Thymus (tissue), 11 donors: ENCODE measurements at regions not wholly inside any gene's neighbourhood (a gene's known extent, or its start where the extent isn't known, plus 50 kb on each side); places are given as distances from the start of the nearest gene placed in this dataset.
A peak's percentile ranks its signal among the peaks of the same experiment; 100 is the strongest.

Source experiments
- DNase-seq, 9 donors: peaks; one replicate each; pipeline ENCODE4 v3.0.0-alpha.2; 2013; ENCODE audit warnings: low spot score in 9 of 9, low read depth in 6 of 9, missing footprints in 1 of 9
- H3K27ac ChIP-seq, 2 donors: one replicate each; pipeline ENCODE4 v1.5.1; 2013; ENCODE audit warnings: control low read depth in 1 of 2, low read depth in 1 of 2, low read length in 1 of 2, mild to moderate bottlenecking in 1 of 2, moderate library complexity in 1 of 2
- H3K27me3 ChIP-seq, 2 donors: one replicate each; pipeline ENCODE4 v1.5.1; 2013; ENCODE audit warnings: low read length in 1 of 2; ENCODE audit not compliant: control insufficient read depth in 2 of 2, insufficient read depth in 1 of 2
- H3K36me3 ChIP-seq, 2 donors: one replicate each; pipeline ENCODE4 v1.5.1; 2013; ENCODE audit warnings: low read length in 1 of 2, mild to moderate bottlenecking in 1 of 2, moderate library complexity in 1 of 2; ENCODE audit not compliant: control insufficient read depth in 2 of 2, insufficient read depth in 2 of 2
- H3K4me1 ChIP-seq, 2 donors: one replicate each; pipeline ENCODE4 v1.5.1; 2013; ENCODE audit warnings: low read length in 2 of 2; ENCODE audit not compliant: control insufficient read depth in 2 of 2, insufficient read depth in 2 of 2
- H3K4me3 ChIP-seq, 2 donors: one replicate each; pipeline ENCODE4 v1.5.1; 2013; ENCODE audit warnings: low read length in 2 of 2, control low read depth in 1 of 2, mild to moderate bottlenecking in 1 of 2
- H3K9me3 ChIP-seq, 2 donors: one replicate each; pipeline ENCODE4 v1.5.1; 2013; ENCODE audit warnings: low read length in 1 of 2, mild to moderate bottlenecking in 1 of 2; ENCODE audit not compliant: control insufficient read depth in 2 of 2, insufficient read depth in 1 of 2
- WGBS: extraction: QIAGEN DNeasy Blood & Tissue Kit; methylation state at CpG from one replicate; pipeline ENCODE4 v1.1.7; 2013; 5-methylcytosine and 5-hydroxymethylcytosine counted together
- donor health status: healthy.

DNA sequence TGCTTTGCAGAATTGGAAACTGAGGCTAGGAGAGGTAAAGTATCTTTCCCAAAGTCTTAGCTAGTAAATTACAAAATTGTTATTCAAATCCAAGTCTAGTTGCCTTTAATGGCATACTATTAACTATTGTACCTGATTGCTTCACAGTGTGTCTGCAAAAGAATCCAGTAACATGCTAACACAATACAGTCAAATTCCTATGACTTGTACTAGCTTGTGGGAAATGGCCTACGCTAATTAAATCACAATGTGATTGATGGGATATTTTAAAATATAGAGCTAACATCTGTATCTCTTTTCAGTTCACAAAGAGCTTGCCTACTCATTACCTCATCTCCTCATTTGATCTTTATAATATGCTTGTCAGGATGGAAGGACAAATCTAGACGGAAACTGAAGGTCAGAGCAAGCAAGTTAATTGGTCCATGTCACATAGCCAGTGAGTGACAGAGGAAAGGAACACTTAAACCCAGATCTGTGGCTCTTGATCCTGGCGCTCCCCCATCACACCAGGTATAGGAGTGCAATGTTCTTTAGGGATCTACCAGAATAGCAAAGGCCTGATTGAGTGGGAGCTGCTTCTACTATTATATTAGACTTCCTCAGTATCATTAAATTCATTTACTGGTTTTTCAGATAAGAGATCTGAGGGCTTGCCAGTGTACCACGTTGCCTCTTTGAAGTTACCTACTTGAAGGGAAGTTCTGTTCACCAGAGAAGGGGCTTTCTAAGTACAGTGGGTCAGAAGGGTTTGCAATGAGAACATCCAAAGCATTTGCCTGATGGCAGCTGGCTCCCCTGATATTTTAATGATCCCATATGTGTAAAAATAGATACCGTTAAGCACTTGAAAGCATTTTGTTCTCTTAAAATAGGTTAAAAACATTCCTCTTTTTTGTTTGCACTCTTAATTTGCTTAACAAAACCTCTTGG is 213.6 kb upstream of the SESN3 start:
- Histone ChIP-seq H3K27me3 (no peaks in the 10 kb centered on the region), H3K4me1 (peaks cover 0 to 5% of the 10 kb centered on the region in 2 donors), H3K4me3 (no peak overlapping the region), H3K9me3 (no peaks in the 10 kb centered on the region), H3K36me3 (no peaks in the 10 kb centered on the region), H3K27ac (no peak overlapping the region)
- peak in 1 of 9 donors; percentile 22 for DNase-seq
- 61% methylated on average over 5 of the region's 5 CpGs for WGBS

DNA sequence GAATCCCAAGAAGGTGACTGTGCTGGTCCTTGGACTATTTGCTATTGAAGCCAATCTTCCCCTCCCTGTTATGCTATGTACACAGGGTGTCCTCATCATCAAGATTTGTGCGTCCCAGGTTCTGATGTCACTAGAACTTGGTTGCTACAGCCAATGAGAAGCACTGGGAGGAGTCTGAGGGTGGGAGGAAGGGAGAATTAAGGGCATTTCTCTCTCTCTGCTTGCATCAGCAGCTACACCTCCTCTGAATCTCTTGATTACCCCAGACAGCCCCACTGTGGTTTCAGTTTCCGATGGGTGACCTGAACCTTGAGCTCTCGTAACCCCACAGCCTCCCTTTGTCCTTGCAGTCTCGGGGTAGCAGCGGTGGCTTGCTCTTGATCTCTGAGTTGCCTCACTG is 212.4 kb upstream of the SESN3 start:
- no peak for DNase-seq
- no peak overlapping the region for H3K4me3 ChIP-seq
- H3K27me3 ChIP-seq, result no peaks in the 10 kb centered on the region
- no peaks in the 10 kb centered on the region for H3K9me3 ChIP-seq
- no peak overlapping the region for H3K27ac ChIP-seq
- peaks cover 0 to 5% of the 10 kb centered on the region in 2 donors for H3K4me1 ChIP-seq
- H3K36me3 ChIP-seq, result no peaks in the 10 kb centered on the region
- 92% methylated on average over 5 of the region's 5 CpGs for WGBS

DNA sequence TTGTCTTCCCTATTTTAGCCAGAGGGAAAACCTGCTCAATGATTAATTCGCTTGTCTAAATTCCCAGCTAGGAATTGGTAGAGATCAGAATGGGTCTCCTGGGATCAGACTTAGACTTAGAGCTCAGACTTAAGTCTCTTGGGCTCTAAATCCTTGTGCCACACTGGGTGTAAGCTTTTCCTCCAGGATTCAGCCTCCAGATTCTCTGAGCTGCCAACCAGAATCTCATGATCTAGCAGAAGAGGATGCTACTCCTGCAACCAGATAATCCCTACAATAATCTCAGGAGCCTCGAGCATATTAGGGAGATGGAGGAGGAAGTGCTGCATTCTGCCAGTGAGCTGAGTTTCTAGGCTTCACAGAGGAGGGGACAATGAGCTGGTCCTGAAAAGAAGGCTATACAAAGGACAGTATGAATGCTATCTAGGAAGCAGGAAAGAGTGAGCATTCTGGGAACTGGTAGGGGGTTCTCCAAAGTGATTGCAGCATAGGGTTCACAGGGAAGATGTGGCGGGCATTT is 211.6 kb upstream of the SESN3 start:
- H3K36me3 ChIP-seq, result no peaks in the 10 kb centered on the region
- 95% methylated on average over 3 of the region's 3 CpGs for WGBS
- DNase-seq, result no peak

DNA sequence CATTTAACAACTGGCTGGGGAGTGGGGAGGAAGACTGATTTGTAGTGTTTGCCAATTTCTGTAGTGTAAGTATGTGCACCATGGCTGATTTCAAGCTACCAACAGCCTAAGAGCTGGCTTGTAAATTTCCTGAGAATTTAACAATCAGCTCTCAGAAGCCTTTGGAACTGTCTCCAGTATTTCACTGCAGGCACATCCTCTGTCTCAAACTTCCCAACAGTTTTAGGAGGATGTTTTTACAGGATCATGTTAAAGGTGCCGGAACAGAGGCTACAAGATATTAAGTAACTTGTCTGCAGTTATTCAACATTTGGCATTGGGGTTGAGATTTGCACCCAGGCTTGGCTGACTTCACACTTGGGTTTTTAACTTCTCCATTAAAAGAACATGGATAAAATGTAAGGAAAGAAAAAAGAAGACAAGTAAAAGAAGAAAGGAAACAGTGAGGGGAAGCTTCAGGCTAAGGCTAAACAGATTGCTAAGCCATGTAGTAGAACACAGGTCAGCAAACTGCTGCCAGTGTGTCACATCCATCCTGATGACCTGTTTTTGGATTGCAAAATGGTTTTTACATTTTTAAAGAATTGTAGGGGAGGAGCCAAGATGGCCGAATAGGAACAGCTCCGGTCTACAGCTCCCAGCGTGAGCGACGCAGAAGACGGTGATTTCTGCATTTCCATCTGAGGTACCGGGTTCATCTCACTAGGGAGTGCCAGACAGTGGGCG is 204.8 kb upstream of the SESN3 start:
- Histone ChIP-seq H3K4me3 (no peak overlapping the region), H3K4me1 (no peaks in the 10 kb centered on the region), H3K27ac (no peak overlapping the region), H3K27me3 (no peaks in the 10 kb centered on the region), H3K36me3 (no peaks in the 10 kb centered on the region), H3K9me3 (no peaks in the 10 kb centered on the region)
- 98% methylated on average over 7 of the region's 9 CpGs for WGBS
- DNase-seq, result no peak

More for the DNA sequence above, 211.6 kb upstream of the SESN3 start:
- Histone ChIP-seq H3K27ac (no peak overlapping the region), H3K4me3 (no peak overlapping the region), H3K27me3 (no peaks in the 10 kb centered on the region), H3K9me3 (no peaks in the 10 kb centered on the region), H3K4me1 (peaks cover 0 to 5% of the 10 kb centered on the region in 2 donors)

DNA sequence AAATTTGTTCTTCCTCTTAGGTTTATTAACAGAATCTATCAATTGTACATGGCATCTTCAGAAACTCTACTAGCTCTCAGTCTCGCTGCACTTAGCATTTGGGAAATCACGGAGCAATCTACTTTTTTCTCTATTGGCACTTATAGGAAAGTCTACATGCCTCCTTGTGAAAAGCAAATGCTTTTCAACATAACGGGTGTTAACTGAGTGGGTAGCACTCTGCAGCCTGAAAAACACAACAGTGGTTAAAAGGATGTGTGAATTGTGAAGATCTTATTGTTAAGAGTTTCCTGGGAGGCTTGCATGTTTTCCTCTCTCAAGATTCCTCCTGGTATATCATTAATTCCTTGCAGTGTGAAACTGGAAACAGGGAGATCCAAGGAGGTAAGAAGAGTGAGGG is 204.2 kb upstream of the SESN3 start:
- Histone ChIP-seq H3K4me3 (no peak overlapping the region), H3K4me1 (no peaks in the 10 kb centered on the region), H3K36me3 (no peaks in the 10 kb centered on the region), H3K27me3 (no peaks in the 10 kb centered on the region), H3K27ac (no peak overlapping the region), H3K9me3 (no peaks in the 10 kb centered on the region)
- no peak for DNase-seq
- 93% methylated on average over 3 of the region's 3 CpGs for WGBS

DNA sequence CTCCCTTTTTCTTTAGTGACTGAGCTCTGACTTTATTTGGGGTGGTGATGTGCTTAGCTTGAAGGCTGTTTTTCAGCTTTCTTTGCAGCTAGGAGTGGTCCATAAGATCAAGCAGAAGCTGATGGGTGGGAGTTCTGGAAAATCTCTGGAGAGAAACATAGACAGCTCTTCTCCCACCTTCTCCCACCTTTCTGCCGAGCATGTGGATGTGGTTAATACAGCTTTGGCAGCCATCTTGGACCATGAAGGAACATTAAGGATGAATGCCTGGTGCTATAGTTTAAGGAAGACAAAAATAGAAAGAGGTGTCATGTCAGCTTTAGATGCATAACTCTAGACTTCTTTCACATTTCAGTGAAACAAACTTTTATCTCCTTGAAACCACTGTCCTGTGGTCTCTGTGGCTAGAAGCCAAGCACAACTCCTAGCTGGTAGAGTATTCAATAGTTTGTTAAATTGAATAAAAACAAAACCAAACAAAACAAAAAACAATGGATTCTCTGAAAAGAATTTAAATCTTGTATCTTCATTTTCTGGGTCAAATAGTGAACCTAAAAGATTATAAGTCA is 203.6 kb upstream of the SESN3 start:
- Histone ChIP-seq H3K27ac (no peak overlapping the region), H3K4me3 (no peak overlapping the region), H3K9me3 (no peaks in the 10 kb centered on the region), H3K4me1 (no peaks in the 10 kb centered on the region), H3K27me3 (no peaks in the 10 kb centered on the region), H3K36me3 (no peaks in the 10 kb centered on the region)
- 18% methylated on average over 1 of the region's 1 CpG for WGBS
- DNase-seq, result peak in 1 of 9 donors; percentile 28

DNA sequence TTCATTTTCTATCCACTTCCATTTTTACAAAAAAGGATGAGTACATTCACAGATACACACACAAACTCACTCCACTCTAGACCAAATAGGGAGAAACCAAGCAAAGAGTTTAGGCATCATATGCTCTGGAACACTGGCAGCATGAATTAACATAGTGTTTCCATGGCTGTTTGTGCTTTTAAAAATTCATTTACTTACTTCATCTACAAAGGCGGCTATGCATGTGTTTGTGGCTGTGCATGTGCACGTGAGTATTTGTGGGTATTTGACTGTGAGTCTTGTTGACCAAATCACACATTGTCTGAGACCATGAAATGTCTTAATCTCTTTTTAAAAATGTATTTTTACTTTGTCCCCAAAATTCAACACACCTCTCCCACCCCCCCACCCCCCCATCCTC is 203.0 kb upstream of the SESN3 start:
- no peaks in the 10 kb centered on the region for H3K4me1 ChIP-seq
- DNase-seq, result no peak
- WGBS, result 95% methylated on average over 2 of the region's 2 CpGs
- H3K4me3 ChIP-seq, result no peak overlapping the region
- no peaks in the 10 kb centered on the region for H3K27me3 ChIP-seq
- no peaks in the 10 kb centered on the region for H3K9me3 ChIP-seq
- H3K27ac ChIP-seq, result no peak overlapping the region
- H3K36me3 ChIP-seq, result no peaks in the 10 kb centered on the region

DNA sequence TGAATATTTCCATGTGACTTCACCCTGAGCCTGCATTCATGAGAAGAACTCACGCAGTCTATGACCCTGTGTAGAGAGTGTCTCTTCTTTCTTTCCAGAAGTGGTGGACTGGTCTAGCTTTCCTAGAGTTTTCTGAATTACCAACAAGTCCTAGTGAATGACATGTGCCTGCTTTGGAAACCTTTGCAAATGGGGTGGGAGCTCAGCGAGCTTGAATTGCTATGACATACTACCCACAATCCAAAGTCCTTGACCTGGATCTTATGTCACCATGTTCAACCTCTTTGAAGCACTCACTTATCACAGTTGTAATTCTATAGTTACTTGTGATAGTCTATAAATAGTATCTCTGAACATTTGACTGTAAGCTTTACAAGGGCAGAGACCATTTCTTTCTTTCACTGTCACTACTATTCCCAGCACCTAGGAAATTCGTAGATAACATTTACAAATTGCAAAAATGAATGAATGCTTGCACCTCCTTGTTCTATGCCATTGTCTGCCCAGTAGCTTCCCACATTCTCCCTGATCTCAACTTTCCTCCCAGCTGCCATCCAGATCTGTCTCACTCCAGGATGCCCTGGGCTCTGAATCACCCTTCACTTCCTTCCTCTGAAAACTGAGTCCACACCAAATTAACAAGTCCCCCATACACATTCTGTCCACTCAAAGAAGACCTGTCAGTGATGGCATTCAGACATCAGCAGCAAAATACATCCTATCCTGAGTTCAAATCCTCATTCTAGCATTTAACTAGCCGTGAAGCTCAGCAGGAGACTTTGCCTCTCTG is 201.9 kb upstream of the SESN3 start:
- Histone ChIP-seq H3K4me3 (no peak overlapping the region), H3K4me1 (no peaks in the 10 kb centered on the region), H3K9me3 (no peaks in the 10 kb centered on the region), H3K27ac (no peak overlapping the region), H3K36me3 (no peaks in the 10 kb centered on the region), H3K27me3 (no peaks in the 10 kb centered on the region)
- WGBS, result 96% methylated on average over 4 of the region's 4 CpGs
- DNase-seq, result no peak
